Activated T-helper 17 cell treated with anti-CD3 and anti-CD28 coated beads, Interleukin-2, amount 50 U/mL, for 72 hours (primary cell): ENCODE measurements at regions not wholly inside any gene's neighbourhood (a gene's known extent, or its start where the extent isn't known, plus 50 kb on each side); places are given as distances from the start of the nearest gene placed in this dataset.
A peak's percentile ranks its signal among the peaks of the same experiment; 100 is the strongest.

Experiments used
- ATAC-seq: fragments of 150-1000 bp; cut with Tn5 transposase; replicated peaks from 2 replicates; pipeline ENCODE4 v1.10.0; 2021; ENCODE audit warnings: mild to moderate bottlenecking, moderate library complexity
- H3K27ac Mint-ChIP-seq: one replicate; pipeline ENCODE4 v1.8.0; 2022; ENCODE audit warnings: mixed read lengths
- H3K27me3 Mint-ChIP-seq: one replicate; pipeline ENCODE4 v1.8.0; 2022; ENCODE audit warnings: mixed read lengths
- H3K36me3 Mint-ChIP-seq: one replicate; pipeline ENCODE4 v1.8.0; 2022; ENCODE audit warnings: low read depth, mild to moderate bottlenecking, mixed read lengths
- H3K4me1 Mint-ChIP-seq: one replicate; pipeline ENCODE4 v1.8.0; 2022; ENCODE audit warnings: mixed read lengths
- H3K4me3 Mint-ChIP-seq: one replicate; pipeline ENCODE4 v1.8.0; 2022; ENCODE audit warnings: mild to moderate bottlenecking, mixed read lengths
- H3K9me3 Mint-ChIP-seq: one replicate; pipeline ENCODE4 v1.8.0; 2022; ENCODE audit warnings: mixed read lengths

DNA sequence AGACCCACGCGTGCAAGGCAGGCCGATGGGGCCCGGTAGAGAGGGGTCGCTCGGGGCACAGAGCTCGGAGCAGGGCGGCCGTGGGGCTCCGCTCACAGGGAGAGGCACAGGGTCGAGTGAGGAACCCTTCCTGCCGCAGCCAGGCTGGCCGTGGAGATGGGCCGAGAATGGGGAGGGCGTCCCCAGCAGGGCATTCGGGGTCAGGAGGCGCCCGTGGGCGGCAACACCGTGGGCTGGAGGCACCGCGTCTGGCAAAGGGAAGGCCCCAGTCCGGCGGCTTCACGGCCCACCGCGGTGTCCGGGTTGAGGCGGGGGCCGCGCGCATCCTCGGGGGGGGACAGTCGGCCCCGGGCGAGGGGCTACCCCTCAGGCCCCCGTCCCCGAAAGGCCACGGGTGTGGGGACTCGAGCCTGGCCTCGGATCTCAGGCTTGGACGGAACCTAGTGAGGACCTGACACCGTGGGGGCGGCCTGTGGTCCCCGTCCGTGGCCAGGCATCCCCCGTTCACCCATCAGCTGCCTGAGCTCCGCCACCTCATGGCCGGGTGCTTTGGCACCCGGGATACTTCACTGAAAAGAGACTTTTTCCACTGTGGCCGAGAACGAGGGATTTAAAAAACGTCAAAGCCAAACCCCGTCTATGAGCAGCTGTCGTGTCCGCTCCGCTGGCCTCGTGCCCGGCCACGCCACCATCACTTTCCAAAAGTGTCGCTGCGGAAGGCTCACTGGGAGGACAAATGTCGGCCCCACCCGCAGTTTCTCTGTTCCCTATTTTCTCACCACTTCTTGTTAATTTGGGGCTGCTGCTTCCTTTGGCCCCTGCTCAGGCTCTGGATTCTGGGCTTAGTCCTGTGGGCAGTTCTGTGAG lies 73.6 kb downstream of the METRNL start:
- Mint-ChIP-seq H3K27ac (no peak overlapping the region), H3K9me3 (no peaks in the 10 kb centered on the region), H3K4me1 (no peaks in the 10 kb centered on the region), H3K36me3 (no peaks in the 10 kb centered on the region), H3K27me3 (no peaks in the 10 kb centered on the region), H3K4me3 (no peak overlapping the region)
- no peak for ATAC-seq

DNA sequence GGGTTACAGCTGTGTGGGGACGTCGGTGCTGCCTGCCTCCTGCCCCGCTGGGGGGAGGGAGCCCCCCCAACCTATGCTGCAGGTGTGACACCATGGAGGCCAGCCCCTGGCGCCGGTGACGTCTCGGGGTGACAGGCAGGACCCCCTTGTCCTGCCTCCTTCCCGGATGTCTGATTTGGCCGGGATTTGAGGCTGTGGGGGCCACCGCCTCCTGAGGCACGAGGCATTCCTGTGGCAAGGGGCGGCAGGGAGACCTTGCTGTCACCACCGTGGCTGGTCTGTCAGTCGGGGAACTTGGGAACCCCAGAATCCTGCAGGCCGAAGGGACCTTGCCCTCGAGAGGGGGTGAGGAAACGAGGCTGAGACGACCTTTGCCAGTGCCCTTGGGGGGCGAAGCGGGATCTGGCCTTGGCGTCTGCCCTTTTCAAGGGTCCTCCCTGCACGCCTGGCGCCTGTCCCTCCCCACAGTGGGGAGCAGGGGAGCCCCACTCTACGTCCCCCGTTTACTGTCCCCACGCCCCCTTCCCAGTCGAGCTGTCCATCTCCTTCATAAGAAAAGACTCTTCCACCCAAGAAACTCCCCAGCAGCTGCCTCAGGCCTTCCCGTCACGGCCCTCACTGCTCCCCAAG lies 74.4 kb downstream of the METRNL start:
- Mint-ChIP-seq H3K27ac (no peak overlapping the region), H3K4me1 (no peaks in the 10 kb centered on the region), H3K27me3 (peaks cover 3% of the 10 kb centered on the region), H3K9me3 (no peaks in the 10 kb centered on the region), H3K4me3 (no peak overlapping the region), H3K36me3 (no peaks in the 10 kb centered on the region)
- ATAC-seq: no peak

DNA sequence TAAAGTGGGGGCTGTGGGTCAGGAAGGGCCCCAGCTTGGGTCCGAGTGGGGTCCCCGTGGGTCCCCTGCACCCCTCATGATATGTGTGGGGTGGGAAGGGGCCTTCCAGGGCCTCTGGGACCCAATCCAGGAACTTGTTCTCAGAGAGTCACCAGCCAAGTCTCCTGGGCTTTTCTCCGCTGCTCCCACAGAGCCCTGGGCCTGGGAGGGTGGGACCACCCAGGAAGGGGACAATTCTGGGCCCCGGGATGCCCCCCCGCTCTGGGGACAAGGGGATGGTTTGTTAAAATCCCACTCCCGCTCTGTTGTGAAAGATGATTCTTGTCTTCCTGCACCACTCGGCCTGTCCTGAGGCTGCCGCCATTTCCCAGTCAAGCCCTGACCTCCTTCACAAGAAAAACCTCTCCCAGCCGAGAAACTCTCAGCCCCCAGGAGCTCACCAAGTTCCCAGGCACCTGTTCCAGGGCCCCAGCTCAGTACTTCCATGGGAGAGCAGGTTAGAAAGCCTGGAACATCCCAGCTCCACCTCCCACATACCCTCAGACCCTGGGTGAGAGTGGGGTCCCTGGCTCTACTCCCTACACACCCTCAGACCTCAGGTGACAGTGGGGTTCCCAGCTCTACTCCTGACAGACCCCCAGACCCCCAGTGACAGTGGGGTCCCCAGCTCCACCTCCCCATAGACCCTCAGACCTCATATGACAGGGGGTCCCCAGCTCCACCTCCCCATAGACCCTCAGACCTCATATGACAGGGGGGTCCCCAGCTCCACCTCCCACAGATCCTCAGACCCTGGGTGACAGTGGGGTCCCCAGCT lies 75.1 kb downstream of the METRNL start:
- no peaks in the 10 kb centered on the region for H3K4me1 Mint-ChIP-seq
- peaks cover 7% of the 10 kb centered on the region for H3K27me3 Mint-ChIP-seq
- H3K27ac Mint-ChIP-seq: no peak overlapping the region
- no peaks in the 10 kb centered on the region for H3K36me3 Mint-ChIP-seq
- H3K9me3 Mint-ChIP-seq: no peaks in the 10 kb centered on the region
- H3K4me3 Mint-ChIP-seq: no peak overlapping the region
- no peak for ATAC-seq

DNA sequence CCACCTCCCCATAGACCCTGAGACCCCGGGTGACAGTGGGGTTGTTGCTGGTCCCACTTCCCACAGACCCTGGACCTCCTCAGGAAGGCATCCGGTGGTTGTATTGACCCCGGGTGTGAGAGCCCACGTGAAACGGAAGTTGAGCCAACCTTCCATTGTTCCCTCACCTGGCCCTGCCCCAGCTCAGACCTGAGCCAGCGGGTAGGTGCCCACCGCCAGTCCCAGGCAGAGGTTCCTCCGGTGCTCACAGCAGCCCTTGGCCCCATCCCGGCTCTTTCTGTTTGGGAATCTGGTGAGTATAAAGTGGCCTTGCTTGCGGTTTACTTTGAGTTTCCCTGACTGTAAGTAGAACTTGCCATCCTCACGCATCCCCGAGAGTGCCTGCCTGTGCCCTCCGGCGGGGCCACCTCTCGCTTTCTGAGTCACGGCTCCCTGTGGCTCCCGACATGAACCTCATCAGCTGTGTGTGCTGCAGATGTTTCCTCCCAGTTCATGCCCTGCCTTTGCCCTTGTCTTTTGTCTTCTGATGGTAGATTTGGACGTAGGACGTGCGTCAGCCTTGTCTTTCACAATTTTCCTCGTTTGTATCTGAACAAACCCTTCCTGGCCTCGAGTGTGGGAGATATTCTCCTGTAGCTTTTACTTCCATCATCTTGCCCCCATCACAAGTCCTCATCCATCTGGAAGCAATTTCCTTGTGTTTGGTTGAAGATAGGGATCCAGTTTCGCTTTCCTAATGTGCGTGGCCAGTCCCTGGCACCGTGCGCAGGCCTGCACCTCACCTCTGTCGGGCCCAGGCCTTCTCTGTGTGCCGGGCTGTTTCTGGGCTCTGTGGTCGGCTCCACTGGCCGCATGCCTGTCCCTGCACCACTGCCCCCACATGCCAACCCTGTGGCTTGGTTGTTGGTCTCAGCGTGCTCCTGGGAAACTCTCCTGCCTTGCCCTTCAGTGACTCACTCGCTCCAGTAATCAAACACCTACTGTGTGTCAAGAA lies 76.0 kb downstream of the METRNL start:
- no peak overlapping the region for H3K4me3 Mint-ChIP-seq
- ATAC-seq: peak; percentile 69
- H3K27ac Mint-ChIP-seq: no peak overlapping the region
- H3K4me1 Mint-ChIP-seq: no peaks in the 10 kb centered on the region
- H3K27me3 Mint-ChIP-seq: peaks cover 14% of the 10 kb centered on the region
- no peaks in the 10 kb centered on the region for H3K9me3 Mint-ChIP-seq
- H3K36me3 Mint-ChIP-seq: no peaks in the 10 kb centered on the region

DNA sequence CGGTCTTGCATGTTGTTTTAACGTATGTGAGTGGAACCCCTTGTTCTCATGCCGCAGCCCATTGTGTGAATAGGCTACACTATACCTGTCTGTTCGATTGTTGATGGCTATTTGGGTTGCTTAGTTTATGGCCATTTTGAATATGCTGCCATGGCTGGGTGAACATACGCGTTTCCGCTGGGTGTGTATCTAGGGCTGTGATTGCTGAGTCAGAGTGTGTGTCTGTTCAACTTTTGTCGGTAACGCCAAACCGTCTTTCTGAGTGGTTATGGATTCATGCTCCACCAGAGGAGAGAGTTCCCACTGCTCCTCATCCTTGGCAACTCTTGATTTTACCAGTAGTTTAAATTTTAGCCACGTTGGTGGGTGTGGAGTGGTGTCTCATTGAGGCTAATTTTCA lies 77.0 kb downstream of the METRNL start:
- no peaks in the 10 kb centered on the region for H3K4me1 Mint-ChIP-seq
- ATAC-seq: no peak
- H3K36me3 Mint-ChIP-seq: no peaks in the 10 kb centered on the region
- H3K27me3 Mint-ChIP-seq: peaks cover 17% of the 10 kb centered on the region
- no peak overlapping the region for H3K4me3 Mint-ChIP-seq
- H3K27ac Mint-ChIP-seq: no peak overlapping the region
- H3K9me3 Mint-ChIP-seq: no peaks in the 10 kb centered on the region

DNA sequence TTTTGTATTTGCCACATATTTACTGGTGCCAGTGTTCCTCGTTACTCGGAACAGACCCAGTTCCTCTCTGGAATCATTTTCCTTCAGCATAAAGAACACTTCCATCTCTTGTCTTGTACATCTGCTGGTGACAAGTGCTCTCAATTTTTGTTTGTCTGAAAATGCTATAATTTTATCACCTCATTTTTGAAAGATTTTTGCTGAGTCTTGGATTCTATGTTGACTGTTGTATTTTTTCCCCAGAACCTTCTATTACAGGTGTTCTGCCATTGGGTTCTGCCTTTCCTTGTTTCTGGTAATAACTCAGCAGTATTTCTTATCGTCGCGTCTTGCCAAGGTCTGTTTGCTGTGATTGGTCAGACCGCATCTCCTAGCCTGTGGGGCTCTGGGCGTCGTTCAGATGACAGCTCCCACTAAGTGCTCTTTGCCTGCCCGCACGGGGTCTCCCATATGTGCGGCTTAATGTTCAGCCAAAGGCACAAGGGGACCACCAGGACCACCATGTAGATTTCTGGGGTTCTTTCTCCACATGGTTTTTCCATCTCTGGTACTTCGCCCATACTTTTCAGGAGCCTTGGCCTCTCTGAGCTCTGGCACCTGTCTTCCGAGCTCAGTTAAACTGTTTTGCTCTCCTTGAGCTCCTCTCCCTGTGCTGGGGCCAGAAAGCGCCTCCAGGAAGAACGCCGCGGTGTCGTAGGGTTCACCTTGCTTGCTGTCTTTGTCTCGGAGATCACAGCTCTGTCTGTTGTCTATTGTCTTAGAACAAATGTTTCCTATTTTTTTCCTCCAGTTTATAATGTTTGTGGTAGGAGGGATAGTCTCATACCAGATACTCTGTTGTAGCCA lies 80.0 kb downstream of the METRNL start:
- H3K36me3 Mint-ChIP-seq: no peaks in the 10 kb centered on the region
- H3K9me3 Mint-ChIP-seq: no peaks in the 10 kb centered on the region
- peak overlapping the region; percentile 7 for H3K27ac Mint-ChIP-seq
- H3K4me3 Mint-ChIP-seq: no peak overlapping the region
- peaks cover 25% of the 10 kb centered on the region for H3K27me3 Mint-ChIP-seq
- ATAC-seq: no peak
- no peaks in the 10 kb centered on the region for H3K4me1 Mint-ChIP-seq

DNA sequence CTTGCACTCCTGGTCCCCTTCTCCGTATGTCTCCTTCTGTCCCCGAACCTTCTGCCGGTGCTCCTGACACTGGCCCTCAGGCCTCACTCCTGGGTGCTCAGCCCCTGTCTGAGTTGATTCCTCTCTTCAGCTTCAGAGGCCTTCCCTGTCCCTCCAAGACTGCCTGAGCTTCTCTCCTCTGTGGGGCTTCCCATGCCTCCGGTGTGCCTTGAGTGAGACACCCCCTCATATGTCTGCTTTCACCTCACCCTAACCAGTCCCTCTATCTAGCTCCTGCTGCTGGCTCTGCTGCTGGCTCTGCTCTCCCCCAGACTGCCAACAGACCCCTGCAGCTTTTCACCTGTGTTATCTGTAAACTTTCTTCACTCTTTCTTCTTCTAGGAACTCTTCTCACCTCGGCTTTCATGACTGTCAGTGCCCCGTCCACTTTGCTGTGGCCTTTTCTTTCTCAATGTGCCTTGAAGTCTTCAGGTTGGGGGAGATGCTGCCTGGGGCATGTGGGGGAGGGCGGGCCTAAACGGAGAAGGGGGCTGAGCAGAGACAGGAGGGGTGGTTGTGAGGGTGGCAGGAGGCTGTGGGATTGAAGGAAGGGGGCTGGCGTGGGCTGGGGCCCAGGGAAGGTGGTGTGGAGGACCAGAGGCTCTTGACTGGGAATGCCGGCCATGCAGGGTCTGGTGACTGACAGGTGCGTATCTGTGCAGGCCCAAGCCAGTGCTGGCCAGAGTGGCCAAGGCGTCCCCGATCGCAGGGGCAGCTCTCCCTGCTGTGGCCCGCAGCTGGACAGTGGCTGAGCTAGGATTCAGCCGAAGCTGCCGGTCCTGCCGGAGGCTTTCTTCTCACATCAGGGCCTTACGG lies 81.3 kb downstream of the METRNL start:
- Mint-ChIP-seq H3K4me1 (no peaks in the 10 kb centered on the region), H3K36me3 (no peaks in the 10 kb centered on the region), H3K9me3 (no peaks in the 10 kb centered on the region), H3K27ac (peak overlapping the region; percentile 7), H3K27me3 (peaks cover 29% of the 10 kb centered on the region), H3K4me3 (no peak overlapping the region)
- ATAC-seq: no peak

DNA sequence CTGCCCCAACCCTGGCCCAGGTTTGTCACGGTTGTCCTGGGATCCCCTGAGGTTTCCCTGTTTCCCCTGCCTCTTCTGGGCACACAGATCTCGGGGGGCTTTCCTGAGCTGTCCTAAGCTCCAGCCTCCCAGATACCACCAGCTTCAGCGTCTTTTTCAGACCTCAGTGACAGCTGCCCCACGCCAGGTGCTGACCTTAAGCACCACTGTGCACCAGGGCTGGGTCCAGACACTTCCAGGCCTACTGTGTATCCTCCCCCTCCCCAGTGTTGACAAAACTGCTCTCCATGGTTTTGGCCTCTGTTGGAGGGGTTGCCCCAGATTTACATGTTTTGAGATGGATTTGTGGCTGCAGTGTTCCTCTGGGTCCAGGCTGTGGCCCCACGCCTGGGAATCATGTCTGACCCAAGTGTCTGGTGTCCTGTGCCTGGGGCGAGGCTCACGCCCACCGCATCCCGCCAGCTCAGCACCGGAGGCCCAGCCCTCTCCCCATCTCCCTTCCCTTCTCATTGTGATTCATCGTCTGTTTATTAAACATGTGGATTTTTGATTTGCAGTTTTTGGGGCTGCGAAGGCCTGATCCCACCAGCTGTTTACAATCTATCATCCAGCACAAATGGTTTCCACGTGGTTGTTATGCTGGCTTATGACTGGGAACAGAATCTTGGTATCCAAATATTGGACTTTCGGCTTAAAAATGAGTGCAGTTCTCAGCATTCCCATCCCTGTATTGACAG lies 82.1 kb downstream of the METRNL start:
- Mint-ChIP-seq H3K4me1 (no peaks in the 10 kb centered on the region), H3K9me3 (no peaks in the 10 kb centered on the region)

DNA sequence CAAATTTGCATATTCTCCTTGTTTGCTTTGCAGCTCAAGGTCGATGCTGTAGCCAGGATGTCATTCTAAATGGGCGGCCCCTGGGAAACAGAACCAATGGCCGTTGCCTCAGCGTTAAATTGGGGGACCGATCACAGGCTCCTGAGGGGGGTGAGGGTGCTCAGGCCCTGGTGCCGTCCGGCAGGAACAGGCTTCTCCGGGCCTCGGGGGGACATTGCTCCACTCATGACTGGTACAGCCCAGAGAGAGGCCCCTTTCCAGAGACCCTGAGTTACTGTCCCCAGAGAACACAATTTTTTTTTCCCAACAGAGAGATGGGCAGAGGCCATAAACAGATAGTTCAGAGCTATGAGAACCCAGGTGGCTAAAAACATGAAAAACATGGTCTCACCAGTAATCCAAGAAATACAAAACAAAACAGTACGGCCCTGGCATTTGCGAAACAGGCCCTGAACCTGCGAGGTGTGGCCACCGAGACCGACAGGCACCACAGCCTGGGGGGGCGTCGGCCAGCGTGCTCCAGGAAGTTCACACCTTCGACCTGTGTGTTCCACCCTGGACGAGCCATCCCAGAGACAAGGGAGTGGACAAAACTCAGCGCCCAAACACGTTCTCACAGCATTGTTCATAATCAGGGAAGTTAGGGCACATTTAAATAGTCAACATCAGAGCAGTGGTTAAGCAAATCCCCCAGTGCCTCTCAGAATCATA lies 82.8 kb downstream of the METRNL start:
- Mint-ChIP-seq H3K27ac (no peak overlapping the region), H3K27me3 (peaks cover 34% of the 10 kb centered on the region), H3K36me3 (no peaks in the 10 kb centered on the region), H3K4me3 (no peak overlapping the region), H3K9me3 (peaks cover 5% of the 10 kb centered on the region), H3K4me1 (no peaks in the 10 kb centered on the region)
- ATAC-seq: no peak

More for the DNA sequence above, 82.1 kb downstream of the METRNL start:
- ATAC-seq: no peak
- no peak overlapping the region for H3K27ac Mint-ChIP-seq
- H3K4me3 Mint-ChIP-seq: no peak overlapping the region
- H3K27me3 Mint-ChIP-seq: peaks cover 29% of the 10 kb centered on the region
- no peaks in the 10 kb centered on the region for H3K36me3 Mint-ChIP-seq

DNA sequence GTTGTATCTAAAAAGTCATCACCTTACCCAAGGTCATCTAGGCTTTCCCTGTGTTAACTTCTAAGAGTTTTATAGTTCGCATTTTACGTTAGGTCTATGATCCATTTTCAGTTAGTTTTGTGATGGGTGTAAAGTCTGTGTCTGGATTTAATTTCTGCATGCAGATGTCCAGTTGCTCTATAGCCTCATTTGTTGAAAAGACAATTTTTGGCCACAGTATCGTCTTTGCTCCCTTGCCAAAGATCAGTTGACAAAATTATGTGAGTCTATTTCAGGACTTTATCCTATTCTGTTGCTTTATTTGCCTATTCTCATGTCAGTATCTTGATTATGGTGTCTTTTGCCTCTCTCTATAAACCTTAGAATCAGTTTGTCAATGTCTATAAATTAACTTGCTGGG lies 85.1 kb downstream of the METRNL start:
- Mint-ChIP-seq H3K4me3 (no peak overlapping the region), H3K36me3 (no peaks in the 10 kb centered on the region), H3K27ac (no peak overlapping the region), H3K27me3 (peaks cover 29% of the 10 kb centered on the region), H3K4me1 (no peaks in the 10 kb centered on the region), H3K9me3 (peaks cover 7% of the 10 kb centered on the region)
- no peak for ATAC-seq

DNA sequence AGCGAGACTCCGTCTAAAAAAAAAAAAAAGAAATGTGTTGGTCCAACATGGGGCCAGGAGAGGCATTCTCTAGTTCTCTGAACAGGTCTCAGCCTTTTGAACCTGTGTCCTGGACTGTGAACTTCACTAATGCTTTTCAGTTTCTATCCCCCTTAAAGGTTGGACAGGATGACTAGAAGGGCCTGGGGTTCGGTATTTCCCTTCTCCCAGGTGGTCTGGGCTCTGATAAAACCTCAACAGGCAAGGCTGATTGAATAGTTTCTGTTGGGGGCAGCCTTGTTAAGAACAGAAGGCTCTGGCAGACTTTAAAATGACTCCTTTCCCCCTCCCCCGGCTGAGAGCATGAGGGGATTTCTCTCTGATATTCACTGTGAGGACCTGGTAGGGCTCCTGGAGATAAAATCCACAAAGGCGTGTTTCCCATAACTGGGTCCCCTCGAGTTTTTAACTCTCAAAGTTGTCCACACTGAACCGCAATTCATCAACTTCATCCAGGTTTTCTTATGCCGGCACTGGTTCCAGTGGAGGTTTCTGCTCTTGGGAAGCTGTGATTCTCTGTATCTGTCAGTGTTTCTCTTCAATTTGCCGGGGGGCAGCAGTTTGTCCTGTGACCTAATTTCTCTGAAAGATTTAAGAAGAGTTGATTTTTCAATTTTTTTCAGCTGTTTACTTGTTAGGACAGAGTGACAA lies 91.3 kb downstream of the METRNL start:
- no peak overlapping the region for H3K27ac Mint-ChIP-seq
- H3K9me3 Mint-ChIP-seq: peaks cover 7% of the 10 kb centered on the region
- H3K4me3 Mint-ChIP-seq: no peak overlapping the region
- H3K27me3 Mint-ChIP-seq: peaks cover 13% of the 10 kb centered on the region
- H3K4me1 Mint-ChIP-seq: no peaks in the 10 kb centered on the region
- no peak for ATAC-seq
- H3K36me3 Mint-ChIP-seq: no peaks in the 10 kb centered on the region
